NCI-H2196 (cell line): ENCODE measurements at regions not wholly inside any gene's neighbourhood (a gene's known extent, or its start where the extent isn't known, plus 50 kb on each side); places are given as distances from the start of the nearest gene placed in this dataset.

Experiments
- DNase-seq: peaks from one replicate; lab custom pipeline; 2025; ENCODE audit not compliant: unreplicated experiment; lab: John Stamatoyannopoulos, UW

GRCh38 chr3:6132684-6133432 lies 728.1 kb upstream of the GRM7 start:
- DNase-seq = no peak

GRCh38 chr3:6142707-6143106 lies 718.2 kb upstream of the GRM7 start:
- DNase-seq = no peak

GRCh38 chr3:6147883-6148282 lies 713.0 kb upstream of the GRM7 start:
- DNase-seq = no peak

GRCh38 chr3:6155650-6156338 lies 705.1 kb upstream of the GRM7 start:
- DNase-seq = no peak

- DNase-seq = no peak
Measured at GRCh38 chr3:6165951-6166350, 695.0 kb upstream of the GRM7 start.

GRCh38 chr3:6168256-6168655 lies 692.7 kb upstream of the GRM7 start:
- no peak for DNase-seq

GRCh38 chr3:6172871-6173642 lies 687.9 kb upstream of the GRM7 start:
- no peak for DNase-seq

- no peak for DNase-seq
Measured at GRCh38 chr3:6177417-6177816, 683.5 kb upstream of the GRM7 start.

- no peak for DNase-seq
Measured at GRCh38 chr3:6179761-6180160, 681.2 kb upstream of the GRM7 start.

- no peak for DNase-seq
Measured at GRCh38 chr3:6180171-6180570, 680.7 kb upstream of the GRM7 start.

- no peak for DNase-seq
Measured at GRCh38 chr3:6182476-6182875, 678.4 kb upstream of the GRM7 start.

GRCh38 chr3:6182909-6183308 lies 678.0 kb upstream of the GRM7 start:
- no peak for DNase-seq

- DNase-seq = no peak
Measured at GRCh38 chr3:6189384-6189783, 671.5 kb upstream of the GRM7 start.

GRCh38 chr3:6204891-6205290 lies 656.0 kb upstream of the GRM7 start:
- DNase-seq = no peak

- no peak for DNase-seq
Measured at GRCh38 chr3:6216135-6217026, 644.5 kb upstream of the GRM7 start.

GRCh38 chr3:6220447-6220846 lies 640.5 kb upstream of the GRM7 start:
- no peak for DNase-seq

- DNase-seq = no peak
Measured at GRCh38 chr3:6222069-6222468, 638.8 kb upstream of the GRM7 start.

- no peak for DNase-seq
Measured at GRCh38 chr3:6223572-6223971, 637.3 kb upstream of the GRM7 start.

GRCh38 chr3:6228958-6229683 lies 631.8 kb upstream of the GRM7 start:
- DNase-seq = no peak

GRCh38 chr3:6229778-6230410 lies 631.0 kb upstream of the GRM7 start:
- DNase-seq = no peak
